IPS-20b (cell line): ENCODE measurements at regions not wholly inside any gene's neighbourhood (a gene's known extent, or its start where the extent isn't known, plus 50 kb on each side); places are given as distances from the start of the nearest gene placed in this dataset.

Experiments
- H3K27ac ChIP-seq: one replicate; pipeline ENCODE4 v1.5.1; 2013; ENCODE audit warnings: low read length
- H3K27me3 ChIP-seq: 2 replicates; pipeline ENCODE4 v1.6.1; 2013; ENCODE audit warnings: mild to moderate bottlenecking, low read length, inconsistent platforms; ENCODE audit not compliant: insufficient read depth
- H3K36me3 ChIP-seq: 2 replicates; pipeline ENCODE4 v1.6.1; 2013; ENCODE audit warnings: low read depth, mild to moderate bottlenecking, inconsistent platforms, low read length, moderate library complexity; ENCODE audit not compliant: insufficient read depth
- H3K4me1 ChIP-seq: 2 replicates; pipeline ENCODE4 v1.6.1; 2013; ENCODE audit warnings: mild to moderate bottlenecking, control low read depth, inconsistent platforms, low read length, moderate library complexity; ENCODE audit not compliant: insufficient read depth
- H3K4me3 ChIP-seq: 2 replicates; pipeline ENCODE4 v1.5.1; 2013; ENCODE audit warnings: mild to moderate bottlenecking, low read length, inconsistent platforms
- H3K9ac ChIP-seq: 2 replicates; pipeline ENCODE4 v1.6.1; 2013; ENCODE audit warnings: low read depth, mild to moderate bottlenecking, inconsistent platforms, low read length, moderate library complexity
- H3K9me3 ChIP-seq: 2 replicates; pipeline ENCODE4 v1.6.1; 2013; ENCODE audit warnings: mild to moderate bottlenecking, low read depth, low read length, inconsistent platforms; ENCODE audit not compliant: insufficient read depth

DNA sequence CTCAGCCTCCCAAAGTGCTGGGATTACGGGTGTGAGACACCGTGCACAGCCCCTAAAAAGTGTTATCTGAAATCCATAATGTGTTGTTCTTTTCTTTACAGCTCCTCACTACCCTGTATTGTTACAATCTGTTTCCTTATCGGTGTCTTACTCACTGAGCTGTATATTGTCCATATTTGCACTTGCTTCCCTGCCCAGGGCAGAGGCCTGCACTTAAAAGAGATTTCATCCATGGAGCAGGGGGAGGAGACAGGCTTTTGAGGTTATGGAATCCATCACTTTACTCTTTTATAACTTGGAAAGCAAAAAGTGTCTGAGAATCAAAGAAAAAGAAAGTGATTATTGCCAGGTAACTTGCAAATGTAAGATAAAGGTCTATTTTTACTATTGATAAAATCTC is 251.0 kb downstream of the DIO2 start:
- Histone ChIP-seq H3K4me1 (no peaks in the 10 kb centered on the region), H3K9ac (no peak overlapping the region), H3K36me3 (no peaks in the 10 kb centered on the region), H3K27me3 (no peaks in the 10 kb centered on the region), H3K9me3 (0 out of 2 replicates have a peak, but pooled peaks cover 6% of the 10 kb centered on the region), H3K4me3 (no peak overlapping the region), H3K27ac (no peak overlapping the region)

DNA sequence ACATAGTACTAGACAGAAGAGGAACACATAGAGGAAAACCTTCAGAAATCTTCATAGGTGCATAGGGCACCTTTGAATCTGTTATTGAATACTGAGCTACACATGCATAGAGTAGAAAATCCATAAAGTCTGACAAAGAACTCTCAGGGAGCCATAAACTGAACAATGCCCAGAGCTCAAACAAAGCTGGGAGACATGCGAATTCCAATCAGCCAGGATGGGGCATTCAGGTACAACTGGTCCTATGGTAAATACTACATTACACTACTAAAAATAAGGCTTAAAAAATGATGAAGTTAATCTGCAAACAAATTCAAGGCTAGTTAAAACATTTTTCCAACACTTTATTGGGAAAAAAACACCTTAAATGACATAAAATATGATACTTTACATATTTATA is 259.7 kb downstream of the DIO2 start:
- Histone ChIP-seq H3K9me3 (0 out of 2 replicates have a peak, but pooled peaks cover 6% of the 10 kb centered on the region), H3K27ac (no peak overlapping the region), H3K27me3 (no peaks in the 10 kb centered on the region), H3K36me3 (no peaks in the 10 kb centered on the region), H3K9ac (no peak overlapping the region), H3K4me1 (0 out of 2 replicates have a peak, but pooled peaks cover 6% of the 10 kb centered on the region), H3K4me3 (no peak overlapping the region)

DNA sequence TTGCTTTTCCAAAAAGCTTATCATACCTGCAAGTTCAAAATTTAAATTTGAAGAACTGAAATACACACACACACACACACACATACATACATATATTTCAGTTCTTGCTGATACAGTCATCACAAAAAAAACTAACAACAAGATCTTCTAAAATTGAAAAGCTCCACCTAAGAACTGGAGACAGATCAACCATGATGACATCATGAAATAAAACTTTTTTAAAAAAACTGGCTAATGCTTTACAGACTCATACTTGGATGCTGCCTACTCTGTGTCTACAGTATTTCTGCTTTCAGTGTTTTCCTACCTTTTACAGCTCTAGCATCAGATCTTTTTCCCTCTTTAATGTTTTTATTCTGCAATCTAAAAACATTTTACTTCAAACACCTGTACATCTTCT is 261.4 kb downstream of the DIO2 start:
- H3K27ac ChIP-seq, result no peak overlapping the region
- no peak overlapping the region for H3K9ac ChIP-seq
- H3K9me3 ChIP-seq, result no peaks in the 10 kb centered on the region
- H3K36me3 ChIP-seq, result no peaks in the 10 kb centered on the region
- no peaks in the 10 kb centered on the region for H3K27me3 ChIP-seq
- 0 out of 2 replicates have a peak, but pooled peaks cover 6% of the 10 kb centered on the region for H3K4me1 ChIP-seq
- no peak overlapping the region for H3K4me3 ChIP-seq

DNA sequence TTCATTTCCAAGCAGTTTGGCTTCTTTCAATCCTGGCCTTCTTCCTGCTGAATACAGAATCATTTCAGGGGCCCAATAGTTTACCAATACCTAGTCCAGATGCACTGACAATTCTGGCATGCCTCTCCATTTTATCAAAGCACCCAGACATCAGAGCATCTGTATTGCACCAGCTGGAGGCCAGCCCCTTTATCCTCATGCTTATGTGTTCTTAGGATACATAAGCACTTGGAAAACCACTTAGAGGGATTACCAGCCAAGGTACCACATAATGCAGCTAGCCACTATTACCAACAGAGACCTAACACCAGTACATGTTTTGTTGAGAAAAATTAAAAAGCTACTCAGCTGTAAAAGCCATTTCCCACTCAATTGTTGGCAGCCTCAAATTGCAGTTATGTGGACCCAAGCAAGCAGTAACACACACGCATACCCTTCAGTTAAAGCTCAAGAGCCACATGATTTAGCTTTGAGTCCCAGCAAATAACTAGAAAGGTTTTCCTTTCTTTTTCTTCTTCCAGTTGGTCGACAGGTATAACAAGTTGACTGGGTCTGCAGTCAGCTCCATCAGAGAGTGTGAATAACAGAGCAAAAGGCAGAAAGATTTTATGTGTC is 263.8 kb downstream of the DIO2 start:
- Histone ChIP-seq H3K27ac (no peak overlapping the region), H3K4me1 (0 out of 2 replicates have a peak, but pooled peaks cover 6% of the 10 kb centered on the region), H3K4me3 (no peak overlapping the region), H3K36me3 (no peaks in the 10 kb centered on the region), H3K9ac (no peak overlapping the region), H3K27me3 (no peaks in the 10 kb centered on the region), H3K9me3 (no peaks in the 10 kb centered on the region)

DNA sequence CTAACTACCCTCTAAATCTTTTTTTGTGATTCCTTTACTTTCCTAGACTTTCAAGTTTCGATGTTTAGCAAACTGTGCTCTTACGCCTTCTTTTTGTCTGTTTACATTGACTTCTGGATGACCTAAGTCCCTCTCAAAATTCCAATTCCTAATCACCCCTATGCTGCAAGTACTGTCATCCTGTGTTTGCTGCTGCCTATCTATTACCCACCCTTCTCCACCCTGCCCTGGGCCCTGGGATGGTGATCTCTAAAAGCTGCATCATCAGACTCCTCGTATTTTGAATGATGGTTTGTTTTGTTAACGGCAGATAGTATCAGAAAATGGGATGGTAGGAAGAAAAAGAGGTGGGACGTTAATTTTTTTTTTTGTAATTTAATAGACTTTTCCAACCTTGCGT is 272.1 kb downstream of the DIO2 start:
- H3K36me3 ChIP-seq, result no peaks in the 10 kb centered on the region
- no peaks in the 10 kb centered on the region for H3K9me3 ChIP-seq
- H3K27ac ChIP-seq, result no peak overlapping the region
- no peak overlapping the region for H3K9ac ChIP-seq
- no peaks in the 10 kb centered on the region for H3K4me1 ChIP-seq
- H3K27me3 ChIP-seq, result no peaks in the 10 kb centered on the region
- H3K4me3 ChIP-seq, result no peak overlapping the region

DNA sequence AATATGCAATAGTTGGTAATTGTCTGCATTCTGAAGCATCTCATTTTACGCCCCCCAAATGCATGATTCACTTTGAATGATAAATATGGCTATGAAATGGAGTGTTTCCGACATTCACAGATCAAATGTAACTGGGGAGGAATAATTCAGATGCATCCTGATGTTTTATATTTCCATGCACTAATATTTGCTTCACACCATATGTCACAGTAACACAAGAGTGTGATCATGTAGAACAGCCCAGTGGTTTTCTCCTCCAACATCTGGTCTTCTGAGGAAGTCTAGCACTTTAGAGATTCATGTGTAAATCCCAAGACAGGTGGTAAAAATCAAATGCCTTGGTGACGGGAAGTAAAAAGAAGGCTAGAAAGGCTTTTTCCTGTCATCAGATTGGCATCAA is 273.1 kb downstream of the DIO2 start:
- Histone ChIP-seq H3K9me3 (no peaks in the 10 kb centered on the region), H3K27ac (no peak overlapping the region), H3K4me1 (no peaks in the 10 kb centered on the region), H3K36me3 (no peaks in the 10 kb centered on the region), H3K27me3 (no peaks in the 10 kb centered on the region), H3K4me3 (no peak overlapping the region), H3K9ac (no peak overlapping the region)

DNA sequence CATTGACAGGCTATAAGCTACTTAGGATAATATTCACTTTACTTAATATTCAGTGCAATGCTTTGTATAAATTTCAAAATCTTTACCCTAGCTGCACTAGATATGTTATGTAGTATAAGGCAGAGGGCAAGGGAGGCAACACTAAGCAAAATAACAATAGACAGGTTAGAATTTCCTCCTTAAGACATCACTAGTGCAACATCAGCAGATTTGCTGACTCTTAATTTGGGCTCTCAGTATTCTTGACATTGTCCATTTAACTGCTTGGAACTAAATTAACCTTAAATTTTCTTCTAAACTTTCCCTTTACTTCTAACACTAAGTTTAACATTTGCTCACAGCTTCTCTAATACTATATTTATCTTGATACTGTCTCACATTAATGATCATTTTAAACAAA is 273.9 kb downstream of the DIO2 start:
- no peaks in the 10 kb centered on the region for H3K27me3 ChIP-seq
- H3K9ac ChIP-seq, result no peak overlapping the region

DNA sequence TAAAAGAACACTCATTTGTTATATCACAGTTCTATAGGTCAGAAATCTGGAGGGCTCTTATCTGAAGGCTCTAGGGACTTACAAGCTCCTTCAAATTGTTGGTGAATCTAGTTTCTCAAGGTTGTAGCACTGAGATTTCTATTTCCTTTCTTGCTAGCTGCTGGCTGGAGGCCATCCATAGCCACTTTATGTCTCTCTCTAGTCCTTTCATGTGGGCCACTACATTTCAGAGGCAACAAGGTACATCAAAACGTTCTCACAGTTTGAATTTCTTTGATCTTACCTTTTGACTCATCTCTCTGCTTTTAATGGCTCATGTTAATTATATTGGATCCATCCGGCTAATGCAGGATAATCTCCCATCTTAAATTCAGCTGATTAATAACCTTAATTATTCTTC is 286.8 kb downstream of the DIO2 start:
- H3K9me3 ChIP-seq, result no peaks in the 10 kb centered on the region; the same call in 1 of the 2 replicates
- no peak overlapping the region for H3K4me3 ChIP-seq
- no peaks in the 10 kb centered on the region for H3K27me3 ChIP-seq
- no peaks in the 10 kb centered on the region for H3K36me3 ChIP-seq
- no peak overlapping the region for H3K27ac ChIP-seq
- no peaks in the 10 kb centered on the region for H3K4me1 ChIP-seq
- H3K9ac ChIP-seq, result no peak overlapping the region

More for the DNA sequence above, 273.9 kb downstream of the DIO2 start:
- Histone ChIP-seq H3K4me3 (no peak overlapping the region), H3K36me3 (no peaks in the 10 kb centered on the region), H3K9me3 (no peaks in the 10 kb centered on the region), H3K27ac (no peak overlapping the region), H3K4me1 (no peaks in the 10 kb centered on the region)

DNA sequence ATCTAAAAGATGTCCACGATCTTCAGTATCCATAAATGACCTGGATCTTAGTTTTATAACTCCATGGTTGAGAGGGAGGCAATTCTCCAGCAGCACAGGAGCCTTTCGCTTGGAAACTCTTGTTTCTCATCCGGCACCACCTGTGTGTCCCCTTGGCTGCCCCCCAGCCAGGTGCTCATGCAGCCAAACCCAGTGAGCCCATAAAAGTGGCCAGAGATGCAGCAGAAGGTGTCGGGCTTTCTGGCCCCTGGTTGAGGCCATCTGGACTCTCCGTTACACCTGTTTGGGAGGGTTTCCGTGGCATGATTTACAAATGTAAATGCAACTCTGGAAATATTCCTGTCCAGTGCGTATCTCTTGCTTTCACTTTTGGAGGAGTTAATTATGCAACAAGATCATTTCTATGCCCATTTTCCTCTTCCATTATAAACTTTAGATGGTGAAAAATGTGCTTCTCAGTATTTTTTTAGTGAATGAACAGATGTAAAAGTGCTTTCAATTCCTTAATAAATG is 291.1 kb downstream of the DIO2 start:
- H3K27me3 ChIP-seq, result no peaks in the 10 kb centered on the region
- no peaks in the 10 kb centered on the region for H3K4me1 ChIP-seq
- H3K9ac ChIP-seq, result no peak overlapping the region
- no peak overlapping the region for H3K27ac ChIP-seq
- H3K9me3 ChIP-seq, result no peaks in the 10 kb centered on the region
- H3K4me3 ChIP-seq, result no peak overlapping the region
- H3K36me3 ChIP-seq, result no peaks in the 10 kb centered on the region
